HG02885 (cell line): ENCODE measurements at regions not wholly inside any gene's neighbourhood (a gene's known extent, or its start where the extent isn't known, plus 50 kb on each side); places are given as distances from the start of the nearest gene placed in this dataset.
"Not testable (repeated sequence)": the region's sequence is repeated elsewhere in the genome, so short reads cannot be mapped to it uniquely, and the experiment has no call there.

ENCODE experiments used
- ATAC-seq: cut with Tn5 transposase; IDR thresholded peaks from one replicate; pipeline ENCODE4 v1.9.1; 2021; ENCODE audit warnings: mild to moderate bottlenecking; ENCODE audit not compliant: unreplicated experiment, poor library complexity

- ATAC-seq, result not testable (repeated sequence)
Observed at GRCh38 chrX:1021314-1021993, 191.0 kb downstream of the CRLF2 start.

- no peak for ATAC-seq
Observed at GRCh38 chrX:1020634-1021166, 191.7 kb downstream of the CRLF2 start.

GRCh38 chrX:1016926-1017325 is 195.5 kb downstream of the CRLF2 start:
- not testable (repeated sequence) for ATAC-seq

- not testable (repeated sequence) for ATAC-seq
Observed at GRCh38 chrX:1016281-1016680, 196.2 kb downstream of the CRLF2 start.

- ATAC-seq, result no peak
Observed at GRCh38 chrX:1012678-1013300, 199.7 kb downstream of the CRLF2 start.

- ATAC-seq, result no peak
Observed at GRCh38 chrX:1011691-1012283, 200.7 kb downstream of the CRLF2 start.

GRCh38 chrX:1009771-1010170 is 202.7 kb downstream of the CRLF2 start:
- no peak for ATAC-seq

- ATAC-seq, result no peak
Observed at GRCh38 chrX:1006156-1006730, 206.2 kb downstream of the CRLF2 start.

GRCh38 chrX:1002611-1003010 is 209.8 kb downstream of the CRLF2 start:
- no peak for ATAC-seq

GRCh38 chrX:997631-998137 is 214.8 kb downstream of the CRLF2 start:
- ATAC-seq, result no peak

- no peak for ATAC-seq
Observed at GRCh38 chrX:994780-995179, 217.7 kb downstream of the CRLF2 start.

- peak; percentile 71 for ATAC-seq
Observed at GRCh38 chrX:989959-990510, 222.4 kb downstream of the CRLF2 start.

GRCh38 chrX:988530-988929 is 223.9 kb downstream of the CRLF2 start:
- ATAC-seq, result not testable (repeated sequence)

GRCh38 chrX:981791-982626 is 230.4 kb downstream of the CRLF2 start:
- no peak for ATAC-seq

GRCh38 chrX:980587-981235 is 231.7 kb downstream of the CRLF2 start:
- no peak for ATAC-seq

- not testable (repeated sequence) for ATAC-seq
Observed at GRCh38 chrX:979127-979526, 233.3 kb downstream of the CRLF2 start.

- no peak for ATAC-seq
Observed at GRCh38 chrX:973010-973632, 239.3 kb downstream of the CRLF2 start.

- no peak for ATAC-seq
Observed at GRCh38 chrX:968148-968965, 244.1 kb downstream of the CRLF2 start.
